ENCODE measurements at regions not wholly inside any gene's neighbourhood (a gene's known extent, or its start where the extent isn't known, plus 50 kb on each side); places are given as distances from the start of the nearest gene placed in this dataset.
A peak's percentile ranks its signal among the peaks of the same experiment; 100 is the strongest.

GRCh38 chr6:11430036-11430435 is 107.5 kb upstream of the TMEM170B start:
- Mint-ChIP-seq H3K9me3 (no peaks in the 10 kb centered on the region), H3K27me3 (ENCODE audit: low read depth) (no peaks in the 10 kb centered on the region), H3K4me1 (peaks cover 80% of the 10 kb centered on the region), H3K36me3 (ENCODE audit: low read depth) (no peaks in the 10 kb centered on the region), H3K4me3 (no peak overlapping the region), H3K27ac (ENCODE audit: unreplicated experiment) (no peak overlapping the region)
- DNase-seq (ENCODE audit: low read depth, low spot score), result no peak
- TF ChIP-seq, protein P1, sequence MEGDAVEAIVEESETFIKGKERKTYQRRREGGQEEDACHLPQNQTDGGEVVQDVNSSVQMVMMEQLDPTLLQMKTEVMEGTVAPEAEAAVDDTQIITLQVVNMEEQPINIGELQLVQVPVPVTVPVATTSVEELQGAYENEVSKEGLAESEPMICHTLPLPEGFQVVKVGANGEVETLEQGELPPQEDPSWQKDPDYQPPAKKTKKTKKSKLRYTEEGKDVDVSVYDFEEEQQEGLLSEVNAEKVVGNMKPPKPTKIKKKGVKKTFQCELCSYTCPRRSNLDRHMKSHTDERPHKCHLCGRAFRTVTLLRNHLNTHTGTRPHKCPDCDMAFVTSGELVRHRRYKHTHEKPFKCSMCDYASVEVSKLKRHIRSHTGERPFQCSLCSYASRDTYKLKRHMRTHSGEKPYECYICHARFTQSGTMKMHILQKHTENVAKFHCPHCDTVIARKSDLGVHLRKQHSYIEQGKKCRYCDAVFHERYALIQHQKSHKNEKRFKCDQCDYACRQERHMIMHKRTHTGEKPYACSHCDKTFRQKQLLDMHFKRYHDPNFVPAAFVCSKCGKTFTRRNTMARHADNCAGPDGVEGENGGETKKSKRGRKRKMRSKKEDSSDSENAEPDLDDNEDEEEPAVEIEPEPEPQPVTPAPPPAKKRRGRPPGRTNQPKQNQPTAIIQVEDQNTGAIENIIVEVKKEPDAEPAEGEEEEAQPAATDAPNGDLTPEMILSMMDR (conservative IDR thresholded peaks at IDR 0.05), result no peak

DNA sequence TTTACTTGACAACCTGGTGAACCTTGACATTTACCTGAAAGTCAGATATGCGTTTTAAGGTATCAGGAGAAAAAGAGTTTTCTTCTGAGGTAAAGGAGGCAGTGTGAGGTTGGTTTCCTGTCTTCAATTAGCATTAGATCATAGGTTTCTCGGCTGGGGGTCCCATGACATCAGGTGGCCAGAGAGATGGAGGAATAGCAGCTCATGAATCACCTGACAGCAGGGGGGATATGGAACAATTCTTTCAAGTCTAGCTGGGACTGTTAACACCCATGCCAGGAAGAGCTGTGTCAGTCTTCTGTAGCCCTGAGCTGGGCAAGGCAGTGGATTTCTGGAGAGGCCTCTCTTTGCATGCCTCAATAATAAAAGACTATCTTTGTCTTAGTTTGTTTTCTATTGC is 108.0 kb upstream of the TMEM170B start:
- Mint-ChIP-seq H3K4me3 (no peak overlapping the region), H3K36me3 (ENCODE audit: low read depth) (no peaks in the 10 kb centered on the region), H3K4me1 (peaks cover 80% of the 10 kb centered on the region), H3K27ac (ENCODE audit: unreplicated experiment) (no peak overlapping the region), H3K9me3 (no peaks in the 10 kb centered on the region), H3K27me3 (ENCODE audit: low read depth) (no peaks in the 10 kb centered on the region)
- no peak for DNase-seq (ENCODE audit: low read depth, low spot score)
- TF ChIP-seq, protein P1 (conservative IDR thresholded peaks at IDR 0.05), result no peak

- no peak overlapping the region for H3K4me3 Mint-ChIP-seq
- no peak overlapping the region for H3K27ac Mint-ChIP-seq (ENCODE audit: unreplicated experiment)
- DNase-seq (ENCODE audit: low read depth, low spot score), result no peak
- no peaks in the 10 kb centered on the region for H3K27me3 Mint-ChIP-seq (ENCODE audit: low read depth)
- H3K4me1 Mint-ChIP-seq, result peaks cover 80% of the 10 kb centered on the region
- no peaks in the 10 kb centered on the region for H3K9me3 Mint-ChIP-seq
- no peaks in the 10 kb centered on the region for H3K36me3 Mint-ChIP-seq (ENCODE audit: low read depth)
- TF ChIP-seq, protein P1 (conservative IDR thresholded peaks at IDR 0.05), result no peak
These were observed 108.7 kb upstream of the TMEM170B start for GRCh38 chr6:11428895-11429294.

GRCh38 chr6:11428371-11428770 is 109.2 kb upstream of the TMEM170B start:
- Mint-ChIP-seq H3K27ac (ENCODE audit: unreplicated experiment) (peak overlapping the region; percentile 19), H3K9me3 (no peaks in the 10 kb centered on the region), H3K4me3 (no peak overlapping the region), H3K27me3 (ENCODE audit: low read depth) (no peaks in the 10 kb centered on the region), H3K36me3 (ENCODE audit: low read depth) (no peaks in the 10 kb centered on the region), H3K4me1 (peaks cover 75% of the 10 kb centered on the region)
- TF ChIP-seq, protein P1 (conservative IDR thresholded peaks at IDR 0.05), result no peak
- no peak for DNase-seq (ENCODE audit: low read depth, low spot score)

DNA sequence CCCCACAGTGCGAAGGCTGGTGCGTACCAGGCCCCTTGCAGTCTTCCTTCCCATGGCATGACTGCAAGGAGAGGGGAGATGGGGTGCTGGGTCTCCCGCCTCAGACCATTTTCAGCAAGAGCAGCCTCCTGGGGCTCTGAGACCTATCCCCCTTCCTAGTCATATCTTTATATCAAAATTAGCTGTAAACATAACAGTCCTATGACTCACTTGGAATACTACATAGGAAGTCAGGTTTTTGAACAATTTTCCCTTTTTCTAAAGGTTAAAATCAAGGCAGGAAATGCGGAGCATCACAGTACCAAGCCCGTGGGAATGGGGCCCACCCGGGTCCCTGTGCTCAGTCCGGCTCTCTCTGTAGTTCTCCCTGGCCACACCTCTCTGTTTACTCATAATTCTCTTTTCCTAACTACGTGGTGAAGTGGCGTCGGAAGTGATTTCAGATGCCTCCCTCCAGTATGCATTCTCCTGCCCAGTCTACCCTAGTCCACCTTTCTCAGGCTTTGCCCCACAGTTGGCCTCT is 109.8 kb upstream of the TMEM170B start:
- Mint-ChIP-seq H3K4me1 (peaks cover 70% of the 10 kb centered on the region), H3K36me3 (ENCODE audit: low read depth) (no peaks in the 10 kb centered on the region), H3K9me3 (no peaks in the 10 kb centered on the region), H3K27me3 (ENCODE audit: low read depth) (no peaks in the 10 kb centered on the region), H3K27ac (ENCODE audit: unreplicated experiment) (no peak overlapping the region), H3K4me3 (no peak overlapping the region)
- no peak for DNase-seq (ENCODE audit: low read depth, low spot score)
- TF ChIP-seq, protein P1 (conservative IDR thresholded peaks at IDR 0.05), result no peak
